IPS DF 19.7 (cell line): ENCODE measurements at regions not wholly inside any gene's neighbourhood (a gene's known extent, or its start where the extent isn't known, plus 50 kb on each side); places are given as distances from the start of the nearest gene placed in this dataset.

ENCODE experiments used
- DNase-seq: peaks from one replicate; pipeline ENCODE4 v3.0.0-alpha.2; 2013; ENCODE audit warnings: low read depth, low spot score

- DNase-seq = peak; percentile 15
Measured at GRCh38 chr9:12640016-12640587, 53.1 kb upstream of the TYRP1 start.

GRCh38 chr9:12640866-12641636 lies 52.1 kb upstream of the TYRP1 start:
- no peak for DNase-seq
